Panc1 (cell line): ENCODE measurements at regions not wholly inside any gene's neighbourhood (a gene's known extent, or its start where the extent isn't known, plus 50 kb on each side); places are given as distances from the start of the nearest gene placed in this dataset.

Experiments used
- ATAC-seq: fragments of 200-7000 bp; cut with Tn5 transposase; 2 replicates; pipeline ENCODE4 v1.9.1; 2020; ENCODE audit warnings: mild to moderate bottlenecking, moderate library complexity
- BruUV-seq: library from RNA; stranded (reverse); fragments of 400-500 nt; replicated peaks from 2 replicates; lab custom pipeline; 2021; lab: Mats Ljungman, UMichigan
- CTCF ChIA-PET: fragments of 300-600 bp; sonication (Branson Sonifier 250); formaldehyde crosslinking; loops from one replicate; lab custom pipeline; 2022; ENCODE audit warnings: antibody characterized with exemption; lab: Charles Lee
- POLR2A ChIA-PET: fragments of 300-600 bp; sonication (Branson Sonifier 250); formaldehyde crosslinking; loops from one replicate; lab custom pipeline; 2022; ENCODE audit warnings: antibody characterized with exemption; lab: Charles Lee
- DNase-seq: peaks from one replicate; pipeline ENCODE4 v3.0.0-alpha.2; 2010; ENCODE audit warnings: low read depth, low spot score
- H3K27ac ChIP-seq: 2 replicates; pipeline ENCODE4 v1.5.1; 2011; ENCODE audit warnings: mild to moderate bottlenecking, low read length, inconsistent platforms
- H3K27me3 ChIP-seq: fragments of 200-500 bp; sonication (Bioruptor generic); 2 replicates; pipeline ENCODE4 v1.6.0; 2014; ENCODE audit warnings: low read length, inconsistent platforms; ENCODE audit not compliant: control insufficient read depth, insufficient read depth
- H3K36me3 ChIP-seq: fragments of 200-500 bp; sonication (Bioruptor generic); 2 replicates; pipeline ENCODE4 v1.5.1; 2014; ENCODE audit warnings: inconsistent platforms, mild to moderate bottlenecking, low read length, moderate library complexity; ENCODE audit not compliant: control insufficient read depth, insufficient read depth
- H3K4me1 ChIP-seq: 2 replicates; pipeline ENCODE4 v1.5.1; 2011; ENCODE audit warnings: inconsistent platforms, mild to moderate bottlenecking, low read length, moderate library complexity; ENCODE audit not compliant: control insufficient read depth, insufficient read depth
- H3K4me3 ChIP-seq, 2 experiments: 2 replicates each; pipeline ENCODE4 v1.5.1; 2011 to 2012; ENCODE audit warnings: low read depth in 2 of 2, low read length in 2 of 2, mild to moderate bottlenecking in 2 of 2, inconsistent platforms in 1 of 2, moderate library complexity in 1 of 2
- H3K9me3 ChIP-seq: fragments of 200-500 bp; sonication (Bioruptor generic); 2 replicates; pipeline ENCODE4 v1.5.1; 2014; ENCODE audit warnings: low read depth, mild to moderate bottlenecking, inconsistent platforms, low read length, moderate library complexity; ENCODE audit not compliant: control insufficient read depth, insufficient read depth
- POLR2AphosphoS5 ChIP-seq: IDR thresholded peaks from 2 replicates; pipeline ENCODE4 v1.6.1; 2012; ENCODE audit warnings: mild to moderate bottlenecking, low read depth, low read length, moderate library complexity
- SIN3A ChIP-seq: IDR thresholded peaks from 2 replicates; pipeline ENCODE4 v1.6.1; 2012; ENCODE audit warnings: low read depth, mild to moderate bottlenecking, low read length, moderate library complexity, borderline replicate concordance; ENCODE audit not compliant: insufficient read depth
- TCF7L2 ChIP-seq: IDR thresholded peaks from 2 replicates; pipeline ENCODE4 v1.6.1; 2011; ENCODE audit warnings: mild to moderate bottlenecking, low read depth, low read length, inconsistent platforms
- in situ Hi-C: cut with HindIII; loops from 2 replicates; pipeline ENCODE4 v1.10.0; 2016; ENCODE audit warnings: low sequenced_read_pairs, low pct_unique_long_range_greater_than_20kb
- intact Hi-C: fragments of 100-400 bp; cut with micrococcal nuclease; formaldehyde crosslinking; loops from one replicate; pipeline ENCODE4 v1.10.0; 2022; ENCODE audit not compliant: unreplicated experiment
- TF ChIP-seq, protein P1 (sequence below), 2 experiments: IDR thresholded peaks; 2 replicates each; pipeline ENCODE4 v1.6.1; 2011 to 2012; ENCODE audit warnings: low read depth in 2 of 2, control low read depth in 1 of 2, low read length in 1 of 2, mild to moderate bottlenecking in 1 of 2, moderate library complexity in 1 of 2; ENCODE audit not compliant: insufficient read depth in 1 of 2
- TF ChIP-seq, protein P2 (sequence below): fragments of 450-650 bp; IDR thresholded peaks from 2 replicates; pipeline ENCODE4 v1.5.1; 2017; ENCODE audit warnings: mild to moderate bottlenecking

DNA sequence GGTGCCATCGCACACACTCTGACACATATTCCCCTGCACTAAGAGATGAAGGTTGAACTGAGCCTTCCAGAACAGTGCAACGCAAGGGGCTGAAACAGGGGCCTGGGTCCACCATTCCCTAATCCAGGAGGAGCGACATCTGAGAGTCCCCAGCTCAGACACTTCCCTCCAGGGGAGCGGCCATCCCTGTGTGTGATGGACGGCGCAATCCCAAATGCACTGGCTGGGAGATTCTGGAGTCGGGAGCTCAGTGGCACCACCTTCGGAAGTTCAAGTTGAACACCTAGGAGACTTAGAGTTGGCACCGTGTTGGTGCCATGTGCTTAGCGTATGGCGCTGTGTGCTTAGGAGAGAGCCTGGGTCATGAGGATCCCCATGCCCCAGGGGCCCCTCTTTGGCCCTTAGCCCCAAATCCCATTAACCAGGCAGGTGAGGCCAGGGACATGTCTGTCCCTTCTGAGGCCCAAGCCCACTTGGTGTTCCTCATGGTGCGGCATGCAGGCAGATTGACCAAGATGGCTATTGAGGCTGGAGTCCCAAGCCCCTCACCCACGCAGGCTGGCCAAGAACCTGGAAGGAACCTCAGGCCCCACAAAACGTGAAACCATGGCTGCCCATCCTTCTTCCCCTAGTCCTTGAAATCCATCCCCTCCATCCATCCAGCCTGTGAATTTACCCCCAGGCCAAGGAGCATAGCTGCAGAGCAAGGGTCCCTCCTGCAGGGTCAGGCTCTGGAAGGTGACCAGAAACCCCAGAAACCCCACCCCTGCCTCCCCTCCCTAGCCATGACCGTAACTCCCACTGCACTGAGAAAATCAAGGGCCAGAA, 114.1 kb upstream of the OTOS start:
- DNase-seq (no peak), ATAC-seq (no peak)
- in situ Hi-C loops, result no loop called here
- ChIA-PET POLR2A (interaction anchor here (0.6 kb wide), 1 partner anchor 1765 kb away, joined by 3 read pairs; no protein-coding TSS in a partner anchor), CTCF (no interaction called here)
- BruUV-seq, result no TSS peak
- TF ChIP-seq SIN3A (no peak), POLR2AphosphoS5 (no peak), TCF7L2 (no peak)
- TF ChIP-seq, protein P1, sequence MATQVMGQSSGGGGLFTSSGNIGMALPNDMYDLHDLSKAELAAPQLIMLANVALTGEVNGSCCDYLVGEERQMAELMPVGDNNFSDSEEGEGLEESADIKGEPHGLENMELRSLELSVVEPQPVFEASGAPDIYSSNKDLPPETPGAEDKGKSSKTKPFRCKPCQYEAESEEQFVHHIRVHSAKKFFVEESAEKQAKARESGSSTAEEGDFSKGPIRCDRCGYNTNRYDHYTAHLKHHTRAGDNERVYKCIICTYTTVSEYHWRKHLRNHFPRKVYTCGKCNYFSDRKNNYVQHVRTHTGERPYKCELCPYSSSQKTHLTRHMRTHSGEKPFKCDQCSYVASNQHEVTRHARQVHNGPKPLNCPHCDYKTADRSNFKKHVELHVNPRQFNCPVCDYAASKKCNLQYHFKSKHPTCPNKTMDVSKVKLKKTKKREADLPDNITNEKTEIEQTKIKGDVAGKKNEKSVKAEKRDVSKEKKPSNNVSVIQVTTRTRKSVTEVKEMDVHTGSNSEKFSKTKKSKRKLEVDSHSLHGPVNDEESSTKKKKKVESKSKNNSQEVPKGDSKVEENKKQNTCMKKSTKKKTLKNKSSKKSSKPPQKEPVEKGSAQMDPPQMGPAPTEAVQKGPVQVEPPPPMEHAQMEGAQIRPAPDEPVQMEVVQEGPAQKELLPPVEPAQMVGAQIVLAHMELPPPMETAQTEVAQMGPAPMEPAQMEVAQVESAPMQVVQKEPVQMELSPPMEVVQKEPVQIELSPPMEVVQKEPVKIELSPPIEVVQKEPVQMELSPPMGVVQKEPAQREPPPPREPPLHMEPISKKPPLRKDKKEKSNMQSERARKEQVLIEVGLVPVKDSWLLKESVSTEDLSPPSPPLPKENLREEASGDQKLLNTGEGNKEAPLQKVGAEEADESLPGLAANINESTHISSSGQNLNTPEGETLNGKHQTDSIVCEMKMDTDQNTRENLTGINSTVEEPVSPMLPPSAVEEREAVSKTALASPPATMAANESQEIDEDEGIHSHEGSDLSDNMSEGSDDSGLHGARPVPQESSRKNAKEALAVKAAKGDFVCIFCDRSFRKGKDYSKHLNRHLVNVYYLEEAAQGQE (IDR thresholded peaks at IDR 0.05; ENCODE audit: insufficient read depth in 1 of 2, low read depth in 2 of 2, low read length in 1 of 2), result no peak
- TF ChIP-seq, protein P2, sequence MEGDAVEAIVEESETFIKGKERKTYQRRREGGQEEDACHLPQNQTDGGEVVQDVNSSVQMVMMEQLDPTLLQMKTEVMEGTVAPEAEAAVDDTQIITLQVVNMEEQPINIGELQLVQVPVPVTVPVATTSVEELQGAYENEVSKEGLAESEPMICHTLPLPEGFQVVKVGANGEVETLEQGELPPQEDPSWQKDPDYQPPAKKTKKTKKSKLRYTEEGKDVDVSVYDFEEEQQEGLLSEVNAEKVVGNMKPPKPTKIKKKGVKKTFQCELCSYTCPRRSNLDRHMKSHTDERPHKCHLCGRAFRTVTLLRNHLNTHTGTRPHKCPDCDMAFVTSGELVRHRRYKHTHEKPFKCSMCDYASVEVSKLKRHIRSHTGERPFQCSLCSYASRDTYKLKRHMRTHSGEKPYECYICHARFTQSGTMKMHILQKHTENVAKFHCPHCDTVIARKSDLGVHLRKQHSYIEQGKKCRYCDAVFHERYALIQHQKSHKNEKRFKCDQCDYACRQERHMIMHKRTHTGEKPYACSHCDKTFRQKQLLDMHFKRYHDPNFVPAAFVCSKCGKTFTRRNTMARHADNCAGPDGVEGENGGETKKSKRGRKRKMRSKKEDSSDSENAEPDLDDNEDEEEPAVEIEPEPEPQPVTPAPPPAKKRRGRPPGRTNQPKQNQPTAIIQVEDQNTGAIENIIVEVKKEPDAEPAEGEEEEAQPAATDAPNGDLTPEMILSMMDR, result no peak
- no peak overlapping the region for H3K4me3 ChIP-seq
- H3K27ac ChIP-seq, result no peak overlapping the region
- H3K9me3 ChIP-seq, result no peaks in the 10 kb centered on the region
- H3K27me3 ChIP-seq, result no peaks in the 10 kb centered on the region
- H3K4me1 ChIP-seq, result peaks cover 16% of the 10 kb centered on the region
- no peaks in the 10 kb centered on the region for H3K36me3 ChIP-seq
- intact Hi-C loops, result no loop called here

DNA sequence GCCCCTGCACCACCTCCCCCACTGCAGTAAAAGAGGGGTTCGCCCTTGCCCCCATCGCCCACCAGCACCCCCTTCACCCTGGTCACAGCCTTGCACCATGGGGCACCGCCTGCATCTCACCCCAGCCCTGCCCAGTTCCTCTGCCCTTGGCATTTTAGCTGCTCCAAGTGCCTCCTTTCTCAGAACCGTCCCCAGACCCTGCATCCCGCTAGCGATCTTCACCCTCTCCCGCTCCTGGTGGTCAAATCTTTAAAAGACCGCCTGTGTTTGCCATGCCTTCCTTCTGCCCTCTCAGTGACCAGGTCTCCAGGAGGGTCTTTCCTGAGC, 114.7 kb upstream of the OTOS start:
- intact Hi-C loops, result no loop called here
- H3K4me1 ChIP-seq, result peaks cover 16% of the 10 kb centered on the region

More for the DNA sequence above, 114.7 kb upstream of the OTOS start:
- TF ChIP-seq TCF7L2 (no peak), SIN3A (no peak), POLR2AphosphoS5 (no peak)
- TF ChIP-seq, protein P2, result no peak
- TF ChIP-seq, protein P1 (IDR thresholded peaks at IDR 0.05; ENCODE audit: insufficient read depth in 1 of 2, low read depth in 2 of 2, low read length in 1 of 2), result no peak
- POLR2A ChIA-PET, result no interaction called here
- no TSS peak for BruUV-seq
- CTCF ChIA-PET, result no interaction called here
- in situ Hi-C loops, result no loop called here
- H3K36me3 ChIP-seq, result no peaks in the 10 kb centered on the region
- no peak overlapping the region for H3K27ac ChIP-seq
- H3K9me3 ChIP-seq, result no peaks in the 10 kb centered on the region
- H3K4me3 ChIP-seq, result no peak overlapping the region
- DNase-seq (no peak), ATAC-seq (no peak)
- no peaks in the 10 kb centered on the region for H3K27me3 ChIP-seq
